ENCODE measurements at regions not wholly inside any gene's neighbourhood (a gene's known extent, or its start where the extent isn't known, plus 50 kb on each side); places are given as distances from the start of the nearest gene placed in this dataset.
"Not testable (repeated sequence)": the region's sequence is repeated elsewhere in the genome, so short reads cannot be mapped to it uniquely, and the experiment has no call there.

DNA sequence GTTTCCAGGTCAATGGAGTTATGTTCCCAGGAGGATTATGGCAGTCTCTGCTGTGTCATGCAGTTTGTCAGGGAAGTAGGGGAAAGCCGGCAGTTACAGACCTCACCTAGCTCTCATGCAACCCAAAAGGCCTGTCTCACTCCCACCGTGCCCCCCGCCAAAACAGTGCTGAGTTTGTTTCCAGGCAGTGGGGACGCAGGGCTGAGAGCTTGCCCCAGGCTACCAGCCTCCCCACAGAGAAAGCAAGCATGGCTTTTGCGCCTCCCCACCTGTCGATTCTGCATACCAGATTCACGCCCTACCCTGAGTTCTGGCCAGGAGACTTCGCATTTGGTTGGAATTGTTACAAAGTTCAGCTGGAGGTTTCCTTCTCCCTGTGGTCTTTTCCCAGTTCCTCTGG, 383.9 kb downstream of the PCDH11X start:
- TF ChIP-seq, protein P1, sequence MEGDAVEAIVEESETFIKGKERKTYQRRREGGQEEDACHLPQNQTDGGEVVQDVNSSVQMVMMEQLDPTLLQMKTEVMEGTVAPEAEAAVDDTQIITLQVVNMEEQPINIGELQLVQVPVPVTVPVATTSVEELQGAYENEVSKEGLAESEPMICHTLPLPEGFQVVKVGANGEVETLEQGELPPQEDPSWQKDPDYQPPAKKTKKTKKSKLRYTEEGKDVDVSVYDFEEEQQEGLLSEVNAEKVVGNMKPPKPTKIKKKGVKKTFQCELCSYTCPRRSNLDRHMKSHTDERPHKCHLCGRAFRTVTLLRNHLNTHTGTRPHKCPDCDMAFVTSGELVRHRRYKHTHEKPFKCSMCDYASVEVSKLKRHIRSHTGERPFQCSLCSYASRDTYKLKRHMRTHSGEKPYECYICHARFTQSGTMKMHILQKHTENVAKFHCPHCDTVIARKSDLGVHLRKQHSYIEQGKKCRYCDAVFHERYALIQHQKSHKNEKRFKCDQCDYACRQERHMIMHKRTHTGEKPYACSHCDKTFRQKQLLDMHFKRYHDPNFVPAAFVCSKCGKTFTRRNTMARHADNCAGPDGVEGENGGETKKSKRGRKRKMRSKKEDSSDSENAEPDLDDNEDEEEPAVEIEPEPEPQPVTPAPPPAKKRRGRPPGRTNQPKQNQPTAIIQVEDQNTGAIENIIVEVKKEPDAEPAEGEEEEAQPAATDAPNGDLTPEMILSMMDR (IDR thresholded peaks at IDR 0.05): not testable (repeated sequence)
- TF ChIP-seq EP300 (IDR thresholded peaks at IDR 0.05): not testable (repeated sequence)
